Stomach (tissue), 4 donors: ENCODE measurements at regions not wholly inside any gene's neighbourhood (a gene's known extent, or its start where the extent isn't known, plus 50 kb on each side); places are given as distances from the start of the nearest gene placed in this dataset.

Source experiments
- CTCF ChIP-seq, 7 experiments: fragments of 450-650 bp in 4 of 7; fragments of 200-600 bp in 3 of 7; sonication (generic) in 3 of 7; IDR thresholded peaks; one replicate each; pipeline ENCODE4 v1.5.1; 2016 to 2019; ENCODE audit warnings: antibody characterized with exemption in 7 of 7, control low read depth in 2 of 7, mild to moderate bottlenecking in 1 of 7
- POLR2A ChIP-seq, 4 donors: fragments of 450-650 bp; IDR thresholded peaks; one replicate each; pipeline ENCODE4 v1.6.1; 2016; ENCODE audit warnings: antibody characterized with exemption in 4 of 4, control low read depth in 2 of 4, mild to moderate bottlenecking in 1 of 4, moderate library complexity in 1 of 4
- POLR2AphosphoS5 ChIP-seq, 3 donors: sonication (generic); formaldehyde crosslinking; IDR thresholded peaks; one replicate each; pipeline ENCODE4 v1.6.1; 2016; ENCODE audit warnings: antibody characterized with exemption in 3 of 3

GRCh38 chr14:37658156-37658555, 62.7 kb downstream of the TTC6 start:
- TF ChIP-seq CTCF (IDR thresholded peaks at IDR 0.05) (no peak), POLR2A (IDR thresholded peaks at IDR 0.05) (no peak), POLR2AphosphoS5 (IDR thresholded peaks at IDR 0.05) (no peak)
